ENCODE measurements at regions not wholly inside any gene's neighbourhood (a gene's known extent, or its start where the extent isn't known, plus 50 kb on each side); places are given as distances from the start of the nearest gene placed in this dataset.

- BruUV-seq (replicated peaks), result no TSS peak
- 4% methylated on average over 2 of the region's 2 CpGs for WGBS (ENCODE audit: insufficient coverage, low coverage, missing lambda C conversion rate)
- TF ChIP-seq GTF2B (IDR thresholded peaks at IDR 0.05; ENCODE audit: extremely low read depth, insufficient read length) (no peak), SREBF1 (IDR thresholded peaks at IDR 0.05; ENCODE audit: borderline replicate concordance, low read depth, low read length) (no peak), PHF8 (IDR thresholded peaks at IDR 0.05; ENCODE audit: borderline replicate concordance, low read length) (no peak), POLR2AphosphoS2 (IDR thresholded peaks at IDR 0.05; ENCODE audit: low read length) (no peak), MIER1 (IDR thresholded peaks at IDR 0.05; ENCODE audit: low read depth) (no peak), BCLAF1 (IDR thresholded peaks at IDR 0.05; ENCODE audit: borderline replicate concordance in 1 of 2, control insufficient read depth in 1 of 2, low read depth in 2 of 2, low read length in 1 of 2) (no peak), HINFP (tag; conservative IDR thresholded peaks at IDR 0.05; ENCODE audit: low read depth) (no peak), ZNF639 (CRISPR knock-in tag; conservative IDR thresholded peaks at IDR 0.05 in 1 of 2, IDR thresholded peaks at IDR 0.05 in 1 of 2) (no peak), IRF1 (CRISPR knock-in tag; IDR thresholded peaks at IDR 0.05; ENCODE audit: borderline replicate concordance) (no peak)
Observed at GRCh38 chr21:17976139-17976538, 157.0 kb upstream of the C21orf91 start.

More at GRCh38 chr21:17976139-17976538, 157.0 kb upstream of the C21orf91 start:
- H3K4me3 ChIP-seq, result no peak overlapping the region
- H3K9me1 ChIP-seq (ENCODE audit: control insufficient read depth, insufficient read depth, low read length), result no peaks in the 10 kb centered on the region
- H3K36me3 ChIP-seq (ENCODE audit: control insufficient read depth, insufficient read depth, low read length), result no peaks in the 10 kb centered on the region
- intact Hi-C loops (cut with micrococcal nuclease), result no loop called here
- no peaks in the 10 kb centered on the region for H3K27me3 ChIP-seq (ENCODE audit: control insufficient read depth in 2 of 2, insufficient read depth in 2 of 2, low read length in 2 of 2)
- no peak overlapping the region for H2AFZ ChIP-seq (ENCODE audit: low read depth, low read length)
- ChIA-PET POLR2A (no interaction called here), CTCF (ENCODE audit: low intra/inter-chr PET ratio) (no interaction called here)
- H3K4me1 ChIP-seq (replicated peaks in 1 of 2; ENCODE audit: control insufficient read depth in 2 of 2, insufficient read depth in 2 of 2, low read length in 2 of 2), result no peaks in the 10 kb centered on the region; a peak in 1 of 5 replicates
- no peak for FAIRE-seq
- DNase-seq (ENCODE audit: extremely low read depth in 1 of 4, low spot score in 3 of 4), result no peak
- no peaks in the 10 kb centered on the region for H4K20me1 ChIP-seq (replicated peaks; ENCODE audit: control insufficient read depth, insufficient read depth, low read length)
- H3K9me3 ChIP-seq (replicated peaks; ENCODE audit: control insufficient read depth, insufficient read depth, low read depth, low read length), result no peaks in the 10 kb centered on the region
- no peak overlapping the region for H3K4me2 ChIP-seq (ENCODE audit: insufficient read depth, low read length)
- no peak for ATAC-seq
- in situ Hi-C loops (cut with MboI), result no loop called here
- no peaks in the 10 kb centered on the region for H3K79me2 ChIP-seq (ENCODE audit: control insufficient read depth, insufficient read depth, low read length)
- no peak overlapping the region for H3K9ac ChIP-seq (ENCODE audit: insufficient read depth in 1 of 2, low read depth in 2 of 2, low read length in 2 of 2)
- no peak overlapping the region for H3K27ac ChIP-seq (ENCODE audit: extremely low read depth, low read depth, low read length)
